ENCODE measurements at regions not wholly inside any gene's neighbourhood (a gene's known extent, or its start where the extent isn't known, plus 50 kb on each side); places are given as distances from the start of the nearest gene placed in this dataset.

DNA sequence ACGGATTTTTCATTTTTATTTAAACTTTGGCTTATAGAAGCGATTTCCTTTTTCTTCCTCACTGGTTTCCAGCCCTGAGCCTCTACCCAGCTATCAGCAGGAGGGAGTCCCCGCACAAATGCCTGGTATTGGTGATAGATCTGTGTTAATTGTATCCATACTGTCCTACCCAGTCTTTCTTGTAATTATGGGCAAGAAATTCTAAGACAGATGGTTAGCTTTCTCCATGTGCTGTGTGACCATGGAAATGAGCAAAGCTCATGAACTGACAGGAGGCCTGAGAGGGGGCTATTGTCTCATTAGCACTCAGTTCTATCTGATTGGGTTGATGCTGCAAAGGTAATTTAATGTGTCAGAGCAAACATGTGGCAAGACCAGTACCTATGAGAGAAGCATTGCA lies 108.1 kb upstream of the IVNS1ABP start:
- no peak for FAIRE-seq
- no peak for DNase-seq (ENCODE audit: extremely low spot score, insufficient read length, low read depth)

DNA sequence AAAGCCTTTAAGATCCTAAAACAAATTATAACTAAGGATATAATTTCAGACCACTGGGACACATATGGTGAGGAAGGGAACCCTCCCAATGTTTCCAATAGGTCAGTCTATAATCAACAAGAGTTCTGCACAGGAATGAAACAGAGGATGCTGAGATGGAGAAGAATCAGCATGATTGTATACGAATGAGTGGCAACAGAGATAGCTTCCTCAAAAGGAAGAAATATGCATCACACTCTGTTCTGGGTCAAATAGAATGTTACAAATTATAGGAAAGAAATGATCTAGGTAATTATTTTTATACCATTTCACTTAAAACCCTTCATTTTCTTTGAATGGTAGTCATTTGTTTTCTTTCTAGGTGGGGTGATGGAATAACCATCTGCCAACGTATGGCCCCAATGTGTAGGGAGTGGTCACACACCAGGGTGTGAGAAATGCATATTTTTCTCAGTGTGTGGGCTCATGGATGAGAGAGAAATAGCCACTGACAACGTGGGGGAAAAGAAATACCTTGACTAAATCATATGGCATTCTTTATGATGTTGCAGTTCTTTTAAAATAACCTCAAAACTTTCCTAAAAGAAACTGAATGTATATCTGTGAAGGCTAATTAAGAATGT lies 104.6 kb upstream of the IVNS1ABP start:
- no peak for FAIRE-seq

GRCh38 chr1:185420588-185421081 lies 103.6 kb upstream of the IVNS1ABP start:
- no peak for DNase-seq (ENCODE audit: extremely low spot score, insufficient read length, low read depth)
- FAIRE-seq, result no peak

More for the DNA sequence above, 104.6 kb upstream of the IVNS1ABP start:
- DNase-seq (ENCODE audit: extremely low spot score, insufficient read length, low read depth), result no peak

GRCh38 chr1:185419718-185420117 lies 102.7 kb upstream of the IVNS1ABP start:
- no peak for DNase-seq (ENCODE audit: extremely low spot score, insufficient read length, low read depth)
- no peak for FAIRE-seq

- DNase-seq (ENCODE audit: extremely low spot score, insufficient read length, low read depth) (no peak), FAIRE-seq (no peak)
Observed at GRCh38 chr1:185418472-185418871, 101.4 kb upstream of the IVNS1ABP start.

GRCh38 chr1:185412385-185413087 lies 95.5 kb upstream of the IVNS1ABP start:
- no peak for DNase-seq (ENCODE audit: extremely low spot score, insufficient read length, low read depth)
- no peak for FAIRE-seq

- FAIRE-seq, result peak; percentile 24
- no peak for DNase-seq (ENCODE audit: extremely low spot score, insufficient read length, low read depth)
Observed at GRCh38 chr1:185409763-185410528, 92.9 kb upstream of the IVNS1ABP start.

DNA sequence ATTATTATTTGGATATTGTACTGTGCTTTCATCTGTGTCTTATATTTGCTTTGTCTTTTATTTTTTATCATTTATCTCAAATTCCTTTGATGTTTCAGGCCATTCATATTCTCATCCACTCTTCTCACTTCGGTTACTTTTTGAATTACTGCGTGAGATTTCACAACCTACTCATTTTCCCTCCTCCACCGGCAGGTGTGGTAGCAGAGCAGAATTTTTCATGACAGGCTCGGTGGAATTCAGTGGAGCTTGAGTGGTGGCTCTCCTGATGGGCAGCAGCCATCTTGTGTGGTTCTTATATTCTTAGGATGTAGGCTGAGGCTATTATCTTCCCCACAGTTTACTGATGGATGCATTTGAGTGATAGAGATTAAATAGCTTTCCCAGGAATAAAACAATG lies 92.3 kb upstream of the IVNS1ABP start:
- FAIRE-seq (no peak), DNase-seq (ENCODE audit: extremely low spot score, insufficient read length, low read depth) (no peak)

GRCh38 chr1:185408700-185409270 lies 91.7 kb upstream of the IVNS1ABP start:
- DNase-seq (ENCODE audit: extremely low spot score, insufficient read length, low read depth) (no peak), FAIRE-seq (peak; percentile 26)

- FAIRE-seq, result no peak
Observed at GRCh38 chr1:185406691-185407009, 89.6 kb upstream of the IVNS1ABP start.

DNA sequence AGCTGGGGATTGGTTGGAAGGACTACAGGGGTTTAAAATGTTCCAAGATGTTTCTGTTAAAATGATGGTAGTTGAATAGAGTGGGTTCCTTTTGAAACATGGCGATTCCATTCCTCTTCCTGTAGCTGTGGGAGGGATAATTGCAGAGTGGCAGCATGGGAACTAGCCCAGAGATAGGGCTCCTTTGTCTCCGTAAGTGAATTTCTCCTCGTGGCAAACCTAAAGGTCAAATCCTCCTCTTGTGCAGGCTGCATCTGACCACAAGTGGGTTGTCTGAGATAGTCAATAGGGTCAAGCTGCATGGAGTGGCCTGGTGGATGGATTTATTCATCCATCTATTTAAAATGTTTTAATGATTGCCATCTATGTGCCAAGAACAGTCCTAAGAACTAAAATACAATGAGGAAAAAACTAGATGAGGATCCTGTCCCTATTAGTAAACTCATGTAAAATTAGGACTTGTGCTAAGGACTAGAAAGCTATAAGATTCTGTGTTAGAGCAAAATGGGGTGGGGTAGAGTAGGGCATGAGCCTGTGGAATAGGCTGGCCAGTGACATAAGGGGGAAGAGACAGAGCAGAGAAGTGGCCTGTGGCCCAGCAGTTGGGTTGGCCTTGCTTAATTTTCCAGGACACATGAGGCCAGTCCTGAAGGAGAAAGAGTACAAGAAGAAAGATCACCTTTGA lies 89.1 kb upstream of the IVNS1ABP start:
- no peak for DNase-seq (ENCODE audit: extremely low spot score, insufficient read length, low read depth)
- no peak for FAIRE-seq

More at GRCh38 chr1:185406691-185407009, 89.6 kb upstream of the IVNS1ABP start:
- DNase-seq (ENCODE audit: extremely low spot score, insufficient read length, low read depth), result no peak

- FAIRE-seq (no peak), DNase-seq (ENCODE audit: extremely low spot score, insufficient read length, low read depth) (no peak)
Observed at GRCh38 chr1:185404907-185405568, 88.0 kb upstream of the IVNS1ABP start.

GRCh38 chr1:185404291-185404690 lies 87.2 kb upstream of the IVNS1ABP start:
- DNase-seq (ENCODE audit: extremely low spot score, insufficient read length, low read depth) (no peak), FAIRE-seq (no peak)

GRCh38 chr1:185402930-185403329 lies 85.9 kb upstream of the IVNS1ABP start:
- no peak for FAIRE-seq
- no peak for DNase-seq (ENCODE audit: extremely low spot score, insufficient read length, low read depth)

GRCh38 chr1:185401019-185401418 lies 84.0 kb upstream of the IVNS1ABP start:
- no peak for DNase-seq (ENCODE audit: extremely low spot score, insufficient read length, low read depth)
- no peak for FAIRE-seq

DNA sequence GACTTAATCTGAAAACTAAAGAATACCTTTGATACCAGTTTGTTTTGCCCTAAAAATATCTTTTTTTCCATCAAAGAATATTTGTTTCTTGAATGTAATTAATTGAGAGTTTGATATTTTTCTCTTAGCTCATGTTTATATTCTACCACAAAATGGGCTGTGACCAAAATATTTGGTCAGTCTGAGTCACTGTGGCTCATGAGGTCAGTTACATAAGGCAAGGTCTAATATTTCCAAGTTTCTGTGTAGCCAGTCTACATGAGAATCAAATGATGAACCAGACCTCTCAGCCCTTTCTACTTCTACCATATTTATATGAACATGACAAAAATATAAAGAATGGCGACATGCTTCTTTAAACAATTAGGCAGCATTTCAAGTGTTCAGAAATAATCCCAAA lies 83.0 kb upstream of the IVNS1ABP start:
- no peak for DNase-seq (ENCODE audit: extremely low spot score, insufficient read length, low read depth)
- FAIRE-seq, result no peak

- FAIRE-seq (no peak), DNase-seq (ENCODE audit: extremely low spot score, insufficient read length, low read depth) (no peak)
Observed at GRCh38 chr1:185398599-185398998, 81.6 kb upstream of the IVNS1ABP start.

DNA sequence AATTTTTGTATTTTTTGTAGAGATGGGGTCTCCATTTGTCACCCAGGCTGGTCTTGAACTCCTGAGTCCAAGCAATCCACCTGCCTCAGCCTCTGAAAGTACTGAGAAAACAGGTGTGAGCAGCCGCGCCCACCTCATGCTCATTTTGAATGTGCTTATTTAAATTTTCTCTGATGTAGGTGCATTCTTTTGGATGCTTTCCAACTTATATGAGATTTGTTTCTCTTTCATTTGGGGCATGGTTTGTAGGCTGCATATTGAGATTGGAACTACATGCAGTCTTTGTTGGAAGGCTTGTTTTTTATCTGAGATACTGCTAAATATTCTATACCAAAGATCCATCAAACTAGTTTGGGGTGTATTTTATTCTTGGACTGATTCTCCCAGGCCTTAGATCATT lies 81.0 kb upstream of the IVNS1ABP start:
- FAIRE-seq (no peak), DNase-seq (ENCODE audit: extremely low spot score, insufficient read length, low read depth) (no peak)

DNA sequence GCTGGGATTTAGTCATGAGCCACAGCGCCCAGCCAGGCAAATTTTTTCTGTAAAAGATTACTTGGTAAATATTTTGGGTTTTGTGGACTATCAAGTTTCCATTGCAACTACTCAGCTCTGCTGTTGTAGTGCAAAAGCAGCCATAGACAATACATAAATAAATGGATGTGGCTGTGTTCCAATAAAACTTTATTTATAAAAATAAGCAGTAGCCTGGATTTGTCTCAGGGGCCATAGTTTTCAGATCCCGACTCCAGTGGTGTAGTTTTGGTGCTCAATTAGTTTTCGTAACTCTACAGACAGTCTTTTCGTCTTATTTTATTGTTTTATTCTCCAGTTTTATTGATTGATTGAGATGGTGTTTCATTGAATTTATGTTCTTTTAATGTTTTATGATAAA lies 80.1 kb upstream of the IVNS1ABP start:
- DNase-seq (ENCODE audit: extremely low spot score, insufficient read length, low read depth) (no peak), FAIRE-seq (no peak)

- no peak for FAIRE-seq
- no peak for DNase-seq (ENCODE audit: extremely low spot score, insufficient read length, low read depth)
Observed at GRCh38 chr1:185396126-185396525, 79.1 kb upstream of the IVNS1ABP start.

All from GM18507 (cell line).